ENCODE measurements at regions not wholly inside any gene's neighbourhood (a gene's known extent, or its start where the extent isn't known, plus 50 kb on each side); places are given as distances from the start of the nearest gene placed in this dataset.

- CTCF ChIA-PET, result no interaction called here
- POLR2A ChIA-PET, result no interaction called here
- Mint-ChIP-seq H3K36me3 (ENCODE audit: low read depth) (no peaks in the 10 kb centered on the region), H3K9me3 (no peaks in the 10 kb centered on the region), H3K4me1 (no peaks in the 10 kb centered on the region), H3K27me3 (no peaks in the 10 kb centered on the region), H3K27ac (no peak overlapping the region), H3K4me3 (no peak overlapping the region)
- DNase-seq (no peak), ATAC-seq (ENCODE audit: low read depth) (no peak)
- intact Hi-C loops (cut with micrococcal nuclease), result no loop called here
- TF ChIP-seq, protein P1, sequence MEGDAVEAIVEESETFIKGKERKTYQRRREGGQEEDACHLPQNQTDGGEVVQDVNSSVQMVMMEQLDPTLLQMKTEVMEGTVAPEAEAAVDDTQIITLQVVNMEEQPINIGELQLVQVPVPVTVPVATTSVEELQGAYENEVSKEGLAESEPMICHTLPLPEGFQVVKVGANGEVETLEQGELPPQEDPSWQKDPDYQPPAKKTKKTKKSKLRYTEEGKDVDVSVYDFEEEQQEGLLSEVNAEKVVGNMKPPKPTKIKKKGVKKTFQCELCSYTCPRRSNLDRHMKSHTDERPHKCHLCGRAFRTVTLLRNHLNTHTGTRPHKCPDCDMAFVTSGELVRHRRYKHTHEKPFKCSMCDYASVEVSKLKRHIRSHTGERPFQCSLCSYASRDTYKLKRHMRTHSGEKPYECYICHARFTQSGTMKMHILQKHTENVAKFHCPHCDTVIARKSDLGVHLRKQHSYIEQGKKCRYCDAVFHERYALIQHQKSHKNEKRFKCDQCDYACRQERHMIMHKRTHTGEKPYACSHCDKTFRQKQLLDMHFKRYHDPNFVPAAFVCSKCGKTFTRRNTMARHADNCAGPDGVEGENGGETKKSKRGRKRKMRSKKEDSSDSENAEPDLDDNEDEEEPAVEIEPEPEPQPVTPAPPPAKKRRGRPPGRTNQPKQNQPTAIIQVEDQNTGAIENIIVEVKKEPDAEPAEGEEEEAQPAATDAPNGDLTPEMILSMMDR (IDR thresholded peaks at IDR 0.05), result no peak
These were observed 214.2 kb downstream of the WDR11 start for GRCh38 chr10:121065330-121065729.

DNA sequence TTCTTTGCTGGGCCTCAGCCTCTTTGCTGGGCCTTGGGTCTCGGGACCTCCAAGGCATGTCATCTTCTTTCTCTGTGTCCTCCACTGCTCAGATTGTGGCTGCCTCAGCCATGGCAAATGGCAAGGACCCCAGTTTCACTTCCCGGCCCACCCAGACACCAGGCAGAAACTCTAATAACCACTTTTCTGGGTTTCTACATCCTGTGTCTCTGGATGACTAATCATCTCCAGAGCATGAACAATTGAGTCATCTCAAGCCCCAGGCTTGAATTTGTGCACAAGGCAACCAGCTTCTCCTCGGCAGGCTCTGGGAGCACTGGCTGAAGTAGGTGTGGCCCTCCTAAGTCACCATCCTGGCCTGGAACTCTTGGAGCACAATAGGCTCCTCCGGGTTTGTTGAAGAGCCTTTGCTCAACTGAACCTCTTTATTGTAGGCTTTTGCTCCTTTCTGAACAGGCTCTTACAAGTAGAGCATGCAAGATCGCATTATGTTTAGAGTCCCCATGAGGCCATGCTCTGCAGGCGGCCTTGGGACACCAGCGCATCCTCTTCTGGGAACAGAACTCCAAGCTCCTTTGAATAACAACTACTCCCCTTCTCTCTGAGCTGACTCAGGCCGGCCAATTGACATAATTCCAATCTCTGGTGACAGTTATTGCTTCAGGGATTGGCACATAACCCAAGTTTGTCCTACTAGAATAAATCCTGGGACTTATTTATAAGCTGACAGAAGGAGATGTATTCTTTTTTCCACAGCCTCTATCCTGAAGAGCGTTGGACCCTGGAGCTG lies 218.1 kb downstream of the WDR11 start:
- intact Hi-C loops (cut with micrococcal nuclease), result no loop called here
- H3K4me1 Mint-ChIP-seq, result no peaks in the 10 kb centered on the region
- H3K36me3 Mint-ChIP-seq (ENCODE audit: low read depth), result no peaks in the 10 kb centered on the region
- H3K9me3 Mint-ChIP-seq, result no peaks in the 10 kb centered on the region
- ATAC-seq (ENCODE audit: low read depth), result no peak
- no peaks in the 10 kb centered on the region for H3K27me3 Mint-ChIP-seq
- no peak overlapping the region for H3K4me3 Mint-ChIP-seq
- no peak for DNase-seq
- TF ChIP-seq, protein P1 (IDR thresholded peaks at IDR 0.05), result no peak
- CTCF ChIA-PET, result no interaction called here
- H3K27ac Mint-ChIP-seq, result no peak overlapping the region
- POLR2A ChIA-PET, result no interaction called here

DNA sequence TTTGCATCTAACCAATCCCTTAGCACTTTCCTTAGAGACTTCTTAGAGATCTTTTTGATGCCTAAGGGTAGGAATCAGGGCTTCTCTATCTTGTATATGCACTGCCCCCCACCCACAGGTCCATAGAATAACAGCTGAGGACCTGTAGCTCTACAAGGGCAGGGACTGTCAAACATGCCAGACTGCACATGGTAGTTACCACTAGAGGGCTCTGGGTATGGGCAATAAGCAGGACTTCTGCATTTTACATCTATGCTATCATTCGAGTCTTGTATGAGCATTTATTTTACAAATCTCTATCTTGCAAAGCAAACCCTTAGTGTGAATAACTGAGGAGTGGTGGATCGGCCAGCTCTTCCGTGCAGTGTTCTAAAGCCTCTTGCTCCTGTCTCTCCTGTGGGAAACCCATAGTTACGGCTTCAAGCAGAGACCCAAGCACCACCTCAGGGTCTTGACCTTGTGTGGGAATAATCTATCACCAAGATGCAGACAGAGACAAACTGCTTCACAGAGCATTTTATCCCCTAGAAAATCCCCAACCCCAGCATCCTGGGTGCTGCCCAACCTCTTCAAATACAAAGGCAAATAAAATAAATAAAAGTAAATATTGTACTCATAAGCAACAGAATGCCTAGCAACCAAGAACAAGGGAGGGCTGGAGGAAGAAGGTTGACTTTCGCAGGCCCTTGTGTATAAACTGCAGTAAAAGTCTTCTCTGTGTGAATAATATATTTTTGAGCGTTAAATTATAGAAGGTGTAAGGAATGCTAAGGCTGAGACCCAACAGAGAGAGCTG lies 219.3 kb downstream of the WDR11 start:
- Mint-ChIP-seq H3K4me1 (no peaks in the 10 kb centered on the region), H3K27me3 (no peaks in the 10 kb centered on the region), H3K4me3 (no peak overlapping the region), H3K9me3 (no peaks in the 10 kb centered on the region), H3K36me3 (ENCODE audit: low read depth) (no peaks in the 10 kb centered on the region), H3K27ac (no peak overlapping the region)
- ChIA-PET POLR2A (no interaction called here), CTCF (no interaction called here)
- DNase-seq (no peak), ATAC-seq (ENCODE audit: low read depth) (no peak)
- TF ChIP-seq, protein P1 (IDR thresholded peaks at IDR 0.05), result no peak
- intact Hi-C loops (cut with micrococcal nuclease), result no loop called here

DNA sequence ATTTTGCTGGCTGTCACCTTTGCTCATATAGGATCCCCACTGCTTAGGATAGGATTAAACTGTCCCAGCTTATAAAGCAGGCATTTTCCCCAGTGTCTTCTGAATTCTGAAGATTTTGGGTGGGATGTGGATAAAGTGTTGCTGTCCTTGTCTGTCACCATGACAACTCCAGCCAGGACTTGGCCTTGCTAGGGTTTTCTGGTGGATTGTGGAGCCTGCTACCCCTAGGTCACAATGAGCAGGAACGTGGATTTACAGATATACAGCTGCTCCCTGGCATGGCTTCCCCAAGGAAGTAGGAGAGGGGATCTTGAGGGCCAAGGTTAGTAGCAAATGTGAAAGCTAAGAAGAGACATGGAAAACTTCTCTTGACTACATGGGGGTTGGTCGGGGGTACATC lies 220.7 kb downstream of the WDR11 start:
- Mint-ChIP-seq H3K4me1 (no peaks in the 10 kb centered on the region), H3K4me3 (no peak overlapping the region), H3K9me3 (no peaks in the 10 kb centered on the region), H3K27me3 (no peaks in the 10 kb centered on the region), H3K36me3 (ENCODE audit: low read depth) (no peaks in the 10 kb centered on the region), H3K27ac (no peak overlapping the region)
- TF ChIP-seq, protein P1 (IDR thresholded peaks at IDR 0.05), result no peak
- ChIA-PET POLR2A (no interaction called here), CTCF (no interaction called here)
- ATAC-seq (ENCODE audit: low read depth) (no peak), DNase-seq (no peak)
- intact Hi-C loops (cut with micrococcal nuclease), result no loop called here

GRCh38 chr10:121073728-121074127 lies 222.6 kb downstream of the WDR11 start:
- no peaks in the 10 kb centered on the region for H3K4me1 Mint-ChIP-seq
- ATAC-seq (ENCODE audit: low read depth) (no peak), DNase-seq (no peak)
- no peak overlapping the region for H3K4me3 Mint-ChIP-seq
- TF ChIP-seq, protein P1 (IDR thresholded peaks at IDR 0.05), result no peak
- H3K9me3 Mint-ChIP-seq, result no peaks in the 10 kb centered on the region
- H3K27me3 Mint-ChIP-seq, result peaks cover 3% of the 10 kb centered on the region
- ChIA-PET CTCF (no interaction called here), POLR2A (no interaction called here)
- no peaks in the 10 kb centered on the region for H3K36me3 Mint-ChIP-seq (ENCODE audit: low read depth)
- H3K27ac Mint-ChIP-seq, result no peak overlapping the region
- intact Hi-C loops (cut with micrococcal nuclease), result no loop called here
